Transverse colon (tissue), 4 donors: ENCODE measurements at regions not wholly inside any gene's neighbourhood (a gene's known extent, or its start where the extent isn't known, plus 50 kb on each side); places are given as distances from the start of the nearest gene placed in this dataset.

ENCODE experiments used
- DNase-seq: peaks from one replicate; pipeline ENCODE4 v3.0.0-alpha.2; 2019
- H3K27ac ChIP-seq, 4 donors: fragments of 200-600 bp; sonication (generic); 2 replicates each; pipeline ENCODE4 v1.5.1; 2016 to 2018; ENCODE audit warnings: inconsistent platforms in 4 of 4
- H3K27me3 ChIP-seq: fragments of 200-600 bp; sonication (generic); 2 replicates; pipeline ENCODE4 v1.5.1; 2017; ENCODE audit warnings: inconsistent platforms
- H3K36me3 ChIP-seq, 4 donors: fragments of 200-600 bp; sonication (generic); 2 replicates each; pipeline ENCODE4 v1.5.1; 2017 to 2019; ENCODE audit warnings: inconsistent platforms in 4 of 4
- H3K4me1 ChIP-seq, 4 donors: fragments of 200-600 bp; sonication (generic); 2 replicates each; pipeline ENCODE4 v1.5.1; 2017 to 2020; ENCODE audit warnings: inconsistent platforms in 4 of 4
- H3K4me3 ChIP-seq, 4 donors: fragments of 200-600 bp; sonication (generic); 1 replicate in 1 of 4; 2 replicates in 3 of 4; pipeline versions ENCODE4 v1.5.1 to v1.6.1; 2017 to 2019; ENCODE audit warnings: inconsistent platforms in 4 of 4
- H3K9me3 ChIP-seq, 2 donors: fragments of 200-600 bp; sonication (generic); 2 replicates each; pipeline ENCODE4 v1.5.1; 2017 to 2019; ENCODE audit warnings: inconsistent platforms in 2 of 2
- EP300 ChIP-seq: sonication (generic); formaldehyde crosslinking; IDR thresholded peaks from one replicate; pipeline ENCODE4 v1.6.1; 2017; ENCODE audit warnings: antibody characterized with exemption, low read depth
- POLR2A ChIP-seq: fragments of 450-650 bp; IDR thresholded peaks from one replicate; pipeline ENCODE4 v1.6.1; 2016; ENCODE audit warnings: antibody characterized with exemption, mild to moderate bottlenecking, moderate library complexity
- POLR2AphosphoS5 ChIP-seq, 3 donors: sonication (generic); formaldehyde crosslinking; IDR thresholded peaks; one replicate each; pipeline ENCODE4 v1.6.1; 2016; ENCODE audit warnings: antibody characterized with exemption in 3 of 3
- WGBS, 2 donors: methylation state at CpG; one replicate each; pipeline ENCODE4 v1.1.5; 2018; ENCODE audit warnings: low coverage in 1 of 2; 5-methylcytosine and 5-hydroxymethylcytosine counted together
- in situ Hi-C, 4 donors: fragments of 200-750 bp; cut with MboI; loops; one replicate each; pipeline versions ENCODE4 v1.15.0 to v1.15.1; 2017; ENCODE audit warnings: low sequenced_read_pairs in 3 of 4, low pct_ligation_motif_present in 1 of 4, low pct_unique_long_range_greater_than_20kb in 1 of 4
- intact Hi-C: fragments of 100-400 bp; cut with DNase I; formaldehyde crosslinking; loops from one replicate; pipeline ENCODE4 v1.15.1; 2023; ENCODE audit warnings: low total_unique reads
- TF ChIP-seq, protein P1 (sequence below), 5 experiments: fragments of 200-600 bp in 3 of 5; fragments of 450-650 bp in 2 of 5; sonication (generic) in 3 of 5; IDR thresholded peaks; 1 replicate in 2 of 5; 2 replicates in 3 of 5; pipeline ENCODE4 v1.5.1; 2016 to 2017; ENCODE audit warnings: antibody characterized with exemption in 5 of 5, inconsistent platforms in 3 of 5, mild to moderate bottlenecking in 2 of 5, moderate library complexity in 1 of 5

DNA sequence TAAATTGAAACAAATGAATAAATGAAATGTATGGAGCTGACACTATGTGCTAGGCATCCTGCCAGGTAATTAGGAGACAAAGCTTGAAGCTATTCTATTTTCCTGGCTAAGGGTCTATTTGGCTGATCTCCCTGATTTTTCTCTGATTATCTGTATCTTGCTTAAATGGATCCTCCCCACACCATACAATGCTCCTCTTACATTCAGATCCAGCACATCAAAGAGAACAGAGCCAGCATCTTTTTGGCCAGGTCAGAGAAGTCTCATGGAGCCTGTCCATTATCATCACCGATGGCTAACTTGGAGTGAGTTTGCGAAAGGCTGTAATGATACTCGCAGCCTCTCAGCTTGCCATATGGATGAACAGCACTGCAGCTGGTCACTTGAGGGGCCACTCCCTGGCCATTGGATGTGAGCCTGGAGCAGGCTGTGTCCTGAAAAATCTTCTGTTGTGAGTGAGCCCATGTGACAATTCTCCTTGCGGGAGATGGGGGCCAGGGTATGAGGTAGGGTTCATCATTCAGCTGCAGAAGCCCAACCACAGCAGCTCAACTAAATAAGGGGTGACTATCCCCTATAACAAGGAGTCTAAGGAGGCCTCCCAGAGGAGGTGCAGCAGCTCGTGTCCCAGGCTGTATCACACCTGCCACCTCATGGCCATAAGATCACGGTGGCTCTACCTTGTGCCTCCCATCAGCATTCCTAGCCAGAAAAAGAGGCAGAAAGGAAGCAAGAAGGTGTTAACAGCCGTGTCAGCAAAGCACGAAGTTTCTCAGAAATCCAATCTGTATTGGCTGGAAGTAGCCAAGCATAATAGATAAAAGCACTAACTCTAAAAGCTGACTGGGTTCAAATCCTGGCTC is 69.3 kb upstream of the ST8SIA2 start:
- WGBS, 2 donors, result 69% methylated on average over 8 of the region's 8 CpGs; no CpG with 5 or more reads in 1 of the 2 donors
- DNase-seq, result no peak
- in situ Hi-C loops, result no loop called here
- H3K27me3 ChIP-seq, result no peaks in the 10 kb centered on the region
- no peak overlapping the region for H3K4me3 ChIP-seq
- intact Hi-C loops, result no loop called here
- no peak for TF ChIP-seq POLR2A
- no peak for TF ChIP-seq POLR2AphosphoS5 (IDR thresholded peaks at IDR 0.05)
- TF ChIP-seq, protein P1, sequence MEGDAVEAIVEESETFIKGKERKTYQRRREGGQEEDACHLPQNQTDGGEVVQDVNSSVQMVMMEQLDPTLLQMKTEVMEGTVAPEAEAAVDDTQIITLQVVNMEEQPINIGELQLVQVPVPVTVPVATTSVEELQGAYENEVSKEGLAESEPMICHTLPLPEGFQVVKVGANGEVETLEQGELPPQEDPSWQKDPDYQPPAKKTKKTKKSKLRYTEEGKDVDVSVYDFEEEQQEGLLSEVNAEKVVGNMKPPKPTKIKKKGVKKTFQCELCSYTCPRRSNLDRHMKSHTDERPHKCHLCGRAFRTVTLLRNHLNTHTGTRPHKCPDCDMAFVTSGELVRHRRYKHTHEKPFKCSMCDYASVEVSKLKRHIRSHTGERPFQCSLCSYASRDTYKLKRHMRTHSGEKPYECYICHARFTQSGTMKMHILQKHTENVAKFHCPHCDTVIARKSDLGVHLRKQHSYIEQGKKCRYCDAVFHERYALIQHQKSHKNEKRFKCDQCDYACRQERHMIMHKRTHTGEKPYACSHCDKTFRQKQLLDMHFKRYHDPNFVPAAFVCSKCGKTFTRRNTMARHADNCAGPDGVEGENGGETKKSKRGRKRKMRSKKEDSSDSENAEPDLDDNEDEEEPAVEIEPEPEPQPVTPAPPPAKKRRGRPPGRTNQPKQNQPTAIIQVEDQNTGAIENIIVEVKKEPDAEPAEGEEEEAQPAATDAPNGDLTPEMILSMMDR (IDR thresholded peaks at IDR 0.05), result no peak
- TF ChIP-seq EP300, result no peak
- H3K27ac ChIP-seq, result no peak overlapping the region
- H3K36me3 ChIP-seq, result no peaks in the 10 kb centered on the region
- H3K4me1 ChIP-seq, result no peaks in the 10 kb centered on the region
- H3K9me3 ChIP-seq, result no peaks in the 10 kb centered on the region

DNA sequence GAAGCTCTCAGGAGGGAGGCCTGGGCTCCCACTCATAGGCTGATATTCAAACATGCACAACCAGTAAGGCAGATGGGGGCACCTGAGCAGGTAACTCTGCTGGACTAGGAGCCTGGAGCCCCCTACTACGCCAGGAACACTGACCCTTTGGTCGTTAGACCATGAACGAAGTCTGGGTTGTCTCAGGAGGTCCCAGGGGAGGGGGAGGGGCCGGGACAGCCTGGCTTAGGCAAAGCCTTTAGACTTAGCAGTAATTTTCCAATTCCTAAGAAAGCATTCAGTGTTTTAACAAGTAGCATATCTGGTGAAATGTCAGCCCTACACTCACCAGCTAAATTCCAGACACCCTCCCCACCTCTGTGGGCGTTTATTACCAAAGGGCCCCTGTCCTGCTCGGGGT is 67.4 kb upstream of the ST8SIA2 start:
- H3K4me3 ChIP-seq, result no peak overlapping the region
- no peaks in the 10 kb centered on the region for H3K4me1 ChIP-seq
- no peaks in the 10 kb centered on the region for H3K36me3 ChIP-seq
- 52% methylated on average over 6 of the region's 6 CpGs; no CpG with 5 or more reads in 1 of the 2 donors for WGBS, 2 donors
- intact Hi-C loops, result no loop called here
- no peaks in the 10 kb centered on the region for H3K27me3 ChIP-seq
- H3K9me3 ChIP-seq, result no peaks in the 10 kb centered on the region
- in situ Hi-C loops, result no loop called here
- TF ChIP-seq POLR2A (no peak), POLR2AphosphoS5 (IDR thresholded peaks at IDR 0.05) (no peak), EP300 (no peak)
- TF ChIP-seq, protein P1 (IDR thresholded peaks at IDR 0.05), result no peak
- DNase-seq, result no peak
- H3K27ac ChIP-seq, result no peak overlapping the region

GRCh38 chr15:92327033-92327432 is 66.6 kb upstream of the ST8SIA2 start:
- no peaks in the 10 kb centered on the region for H3K4me1 ChIP-seq
- H3K36me3 ChIP-seq, result no peaks in the 10 kb centered on the region
- H3K27me3 ChIP-seq, result no peaks in the 10 kb centered on the region
- no peak overlapping the region for H3K4me3 ChIP-seq
- no peak overlapping the region for H3K27ac ChIP-seq
- no peaks in the 10 kb centered on the region for H3K9me3 ChIP-seq
- TF ChIP-seq POLR2AphosphoS5 (IDR thresholded peaks at IDR 0.05), result no peak
- no peak for TF ChIP-seq EP300
- TF ChIP-seq POLR2A, result no peak
- intact Hi-C loops (no loop called here), in situ Hi-C loops (no loop called here)
- no peak for DNase-seq
- 66 to 74% methylated on average over 4 of the region's 4 CpGs for WGBS, 2 donors

DNA sequence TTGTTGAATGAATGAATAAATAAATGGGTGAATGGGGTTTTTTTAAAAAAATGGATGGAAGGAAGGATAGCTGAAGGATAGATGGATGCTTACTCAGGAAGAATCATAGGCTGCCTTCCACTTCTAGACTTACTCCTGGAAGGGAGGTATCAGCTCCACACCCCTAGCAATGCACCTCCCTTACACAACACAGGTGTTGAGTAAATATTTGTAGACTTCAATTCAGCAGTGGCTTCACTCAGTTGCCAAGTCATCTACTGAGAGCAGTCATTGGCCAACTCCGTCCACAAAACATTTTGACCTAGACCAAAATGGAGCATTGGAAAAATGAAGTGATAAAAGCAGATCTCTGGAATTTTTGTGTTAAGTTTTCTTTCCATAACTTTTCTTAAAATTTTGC is 65.5 kb upstream of the ST8SIA2 start:
- intact Hi-C loops (no loop called here), in situ Hi-C loops (no loop called here)
- no peak overlapping the region for H3K4me3 ChIP-seq
- H3K27ac ChIP-seq, result no peak overlapping the region
- no peaks in the 10 kb centered on the region for H3K4me1 ChIP-seq
- no peak for DNase-seq
- TF ChIP-seq, protein P1 (IDR thresholded peaks at IDR 0.05), result no peak
- TF ChIP-seq EP300, result no peak
- no peak for TF ChIP-seq POLR2AphosphoS5 (IDR thresholded peaks at IDR 0.05)
- TF ChIP-seq POLR2A, result no peak
- no peaks in the 10 kb centered on the region for H3K27me3 ChIP-seq
- H3K36me3 ChIP-seq, result no peaks in the 10 kb centered on the region
- H3K9me3 ChIP-seq, result no peaks in the 10 kb centered on the region
- 57 to 58% methylated on average over 1 of the region's 1 CpG for WGBS, 2 donors
